ENCODE measurements at regions not wholly inside any gene's neighbourhood (a gene's known extent, or its start where the extent isn't known, plus 50 kb on each side); places are given as distances from the start of the nearest gene placed in this dataset.
A peak's percentile ranks its signal among the peaks of the same experiment; 100 is the strongest.

DNA sequence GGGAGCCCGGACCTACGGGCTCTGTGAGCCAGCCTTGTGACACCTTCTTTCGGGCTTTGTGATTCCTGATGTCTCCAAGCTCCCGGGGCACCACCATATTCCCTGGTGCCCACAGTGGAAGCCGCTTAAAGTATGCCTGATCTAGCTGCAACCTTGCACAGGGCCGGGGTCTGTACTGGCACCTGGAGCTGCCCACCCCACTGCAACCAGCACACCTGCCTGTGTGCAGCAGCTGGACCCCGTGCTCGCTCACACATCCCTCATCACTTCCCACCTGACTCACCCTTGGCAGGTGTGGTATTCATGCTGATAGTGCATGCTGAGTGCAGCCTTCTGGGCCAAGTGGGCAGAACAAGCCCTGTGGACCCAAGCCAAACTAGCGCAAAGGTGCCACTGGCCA lies 1981.1 kb upstream of the PCDH20 start:
- WGBS, 2 donors, result 81 to 85% methylated on average over 9 of the region's 9 CpGs
- intact Hi-C loops (cut with DNase I), result no loop called here
- TF ChIP-seq POLR2A (IDR thresholded peaks at IDR 0.05), result no peak
- TF ChIP-seq, protein P1, sequence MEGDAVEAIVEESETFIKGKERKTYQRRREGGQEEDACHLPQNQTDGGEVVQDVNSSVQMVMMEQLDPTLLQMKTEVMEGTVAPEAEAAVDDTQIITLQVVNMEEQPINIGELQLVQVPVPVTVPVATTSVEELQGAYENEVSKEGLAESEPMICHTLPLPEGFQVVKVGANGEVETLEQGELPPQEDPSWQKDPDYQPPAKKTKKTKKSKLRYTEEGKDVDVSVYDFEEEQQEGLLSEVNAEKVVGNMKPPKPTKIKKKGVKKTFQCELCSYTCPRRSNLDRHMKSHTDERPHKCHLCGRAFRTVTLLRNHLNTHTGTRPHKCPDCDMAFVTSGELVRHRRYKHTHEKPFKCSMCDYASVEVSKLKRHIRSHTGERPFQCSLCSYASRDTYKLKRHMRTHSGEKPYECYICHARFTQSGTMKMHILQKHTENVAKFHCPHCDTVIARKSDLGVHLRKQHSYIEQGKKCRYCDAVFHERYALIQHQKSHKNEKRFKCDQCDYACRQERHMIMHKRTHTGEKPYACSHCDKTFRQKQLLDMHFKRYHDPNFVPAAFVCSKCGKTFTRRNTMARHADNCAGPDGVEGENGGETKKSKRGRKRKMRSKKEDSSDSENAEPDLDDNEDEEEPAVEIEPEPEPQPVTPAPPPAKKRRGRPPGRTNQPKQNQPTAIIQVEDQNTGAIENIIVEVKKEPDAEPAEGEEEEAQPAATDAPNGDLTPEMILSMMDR (IDR thresholded peaks at IDR 0.05), result no peak
- H3K9me3 ChIP-seq, result no peaks in the 10 kb centered on the region
- no peak overlapping the region for H3K4me3 ChIP-seq (replicated peaks in 1 of 3)
- H3K27ac ChIP-seq, result no peak overlapping the region
- no peaks in the 10 kb centered on the region for H3K36me3 ChIP-seq
- H3K27me3 ChIP-seq, result no peaks in the 10 kb centered on the region
- peak in 1 of 2 donors; percentile 10 for DNase-seq
- H3K4me1 ChIP-seq, result no peaks in the 10 kb centered on the region

DNA sequence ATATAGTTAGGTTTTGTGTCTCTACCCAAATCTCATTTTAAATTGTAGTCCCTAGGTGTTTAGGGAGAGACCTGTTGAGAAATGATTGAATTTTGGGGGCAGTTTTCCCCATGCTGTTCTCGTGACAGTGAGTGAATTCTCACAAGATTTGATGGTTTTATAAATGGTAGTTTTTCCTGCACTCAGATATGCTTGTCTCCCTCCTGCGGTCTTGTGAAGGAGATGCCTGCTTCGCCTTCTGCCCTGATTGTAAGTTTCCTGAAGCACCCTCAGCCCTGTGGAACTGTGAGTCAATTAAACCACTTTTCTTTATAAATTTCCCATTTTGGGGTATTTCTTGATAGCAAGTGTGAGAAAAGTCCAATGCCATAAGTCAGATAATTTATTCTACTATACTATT lies 1977.5 kb upstream of the PCDH20 start:
- 68 to 70% methylated on average over 3 of the region's 3 CpGs for WGBS, 2 donors
- Histone ChIP-seq H3K27ac (no peak overlapping the region), H3K9me3 (no peaks in the 10 kb centered on the region), H3K4me3 (replicated peaks in 1 of 3) (no peak overlapping the region), H3K27me3 (no peaks in the 10 kb centered on the region), H3K36me3 (no peaks in the 10 kb centered on the region), H3K4me1 (no peaks in the 10 kb centered on the region)
- TF ChIP-seq, protein P1 (IDR thresholded peaks at IDR 0.05), result no peak
- TF ChIP-seq POLR2A (IDR thresholded peaks at IDR 0.05), result no peak
- intact Hi-C loops (cut with DNase I), result no loop called here
- no peak for DNase-seq

- H3K36me3 ChIP-seq, result no peaks in the 10 kb centered on the region
- TF ChIP-seq POLR2A (IDR thresholded peaks at IDR 0.05), result no peak
- TF ChIP-seq, protein P1 (IDR thresholded peaks at IDR 0.05), result no peak
- WGBS, 2 donors, result 42 to 44% methylated on average over 1 of the region's 1 CpG
- intact Hi-C loops (cut with DNase I), result no loop called here
- H3K27me3 ChIP-seq, result no peaks in the 10 kb centered on the region
- peak in 1 of 2 donors; percentile 29 for DNase-seq
- H3K4me3 ChIP-seq (replicated peaks in 1 of 3), result no peak overlapping the region
- H3K9me3 ChIP-seq, result no peaks in the 10 kb centered on the region
- no peaks in the 10 kb centered on the region for H3K4me1 ChIP-seq
- no peak overlapping the region for H3K27ac ChIP-seq
Measured at GRCh38 chr13:63389756-63390155, 1974.1 kb upstream of the PCDH20 start.

DNA sequence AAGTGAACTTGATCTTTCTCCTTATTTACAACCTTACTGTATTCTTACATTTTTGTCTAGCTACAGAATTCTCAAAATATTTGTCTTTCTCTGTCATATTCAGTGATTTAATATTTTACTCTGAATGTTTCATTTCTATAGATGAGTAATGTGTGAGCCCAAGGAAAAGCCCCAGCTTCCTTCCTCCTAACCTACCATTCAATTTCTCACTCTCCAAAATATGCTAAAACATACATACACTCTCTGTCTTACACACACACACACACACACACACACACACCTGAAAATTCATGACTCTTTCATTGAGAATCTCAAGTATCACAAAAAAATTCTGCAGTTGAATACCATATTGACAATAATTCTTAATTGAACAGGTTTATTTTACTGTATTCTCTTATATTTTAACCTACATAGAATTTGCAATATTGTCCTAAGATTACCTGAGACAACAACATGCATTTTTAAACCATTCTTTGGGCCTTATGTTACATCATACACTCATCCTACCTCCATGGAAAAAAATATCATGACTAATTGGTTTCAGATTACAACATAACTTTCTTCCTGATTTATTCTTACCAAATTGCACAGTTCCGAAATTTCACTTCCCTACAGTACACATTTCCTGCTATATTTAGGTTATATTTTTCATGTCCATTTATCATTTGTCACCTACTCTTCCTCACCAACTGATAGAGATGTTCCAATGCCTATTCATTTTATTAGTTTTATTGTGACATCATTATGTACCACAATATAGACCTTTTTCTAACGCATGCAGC lies 1965.6 kb upstream of the PCDH20 start:
- 81 to 88% methylated on average over 2 of the region's 2 CpGs for WGBS, 2 donors
- intact Hi-C loops (cut with DNase I), result no loop called here
- H3K4me3 ChIP-seq (replicated peaks in 1 of 3), result no peak overlapping the region
- H3K36me3 ChIP-seq, result no peaks in the 10 kb centered on the region
- no peaks in the 10 kb centered on the region for H3K27me3 ChIP-seq
- no peak for TF ChIP-seq POLR2A (IDR thresholded peaks at IDR 0.05)
- H3K27ac ChIP-seq, result no peak overlapping the region
- H3K4me1 ChIP-seq, result no peaks in the 10 kb centered on the region
- no peaks in the 10 kb centered on the region for H3K9me3 ChIP-seq
- no peak for DNase-seq

GRCh38 chr13:63377986-63378385 lies 1962.3 kb upstream of the PCDH20 start:
- Histone ChIP-seq H3K4me1 (no peaks in the 10 kb centered on the region), H3K4me3 (replicated peaks in 1 of 3) (no peak overlapping the region), H3K36me3 (no peaks in the 10 kb centered on the region), H3K9me3 (no peaks in the 10 kb centered on the region), H3K27me3 (no peaks in the 10 kb centered on the region), H3K27ac (no peak overlapping the region)
- no peak for DNase-seq
- intact Hi-C loops (cut with DNase I), result no loop called here
- WGBS, 2 donors, result 91% methylated on average over 2 of the region's 2 CpGs
- TF ChIP-seq POLR2A (IDR thresholded peaks at IDR 0.05), result no peak
- TF ChIP-seq, protein P1 (IDR thresholded peaks at IDR 0.05), result no peak
